Erythroblast (primary cell): ENCODE measurements at regions not wholly inside any gene's neighbourhood (a gene's known extent, or its start where the extent isn't known, plus 50 kb on each side); places are given as distances from the start of the nearest gene placed in this dataset.

Experiments
- GATA1 ChIP-seq: IDR thresholded peaks from 2 replicates; pipeline ENCODE4 v1.6.1; 2011; ENCODE audit warnings: low read depth, mild to moderate bottlenecking, control low read depth, low read length, moderate library complexity
- POLR2A ChIP-seq: IDR thresholded peaks from 2 replicates; pipeline ENCODE4 v1.6.1; 2011; ENCODE audit warnings: mild to moderate bottlenecking, low read length

- no peak for TF ChIP-seq POLR2A
- TF ChIP-seq GATA1 = no peak
Measured at GRCh38 chrX:39063702-39064101, 262.4 kb downstream of the MID1IP1 start.
